HepG2 (cell line): ENCODE measurements at regions not wholly inside any gene's neighbourhood (a gene's known extent, or its start where the extent isn't known, plus 50 kb on each side); places are given as distances from the start of the nearest gene placed in this dataset.

Experiments
- ATAC-seq: fragments of 200-7000 bp; cut with Tn5 transposase; 3 replicates; pipeline ENCODE4 v1.9.1; 2020; ENCODE audit warnings: mild to moderate bottlenecking, moderate library complexity
- BruUV-seq: library from RNA; stranded (reverse); fragments of 400-500 nt; replicated peaks from 2 replicates; lab custom pipeline; 2021; lab: Mats Ljungman, UMichigan
- CTCF ChIA-PET: fragments of 300-600 bp; formaldehyde crosslinking; extraction: SDS; loops from one replicate; lab custom pipeline; 2021; ENCODE audit warnings: low total read pairs, inconsistent platforms, low intra/inter-chr PET ratio; lab: Yijun Ruan, JAX
- POLR2A ChIA-PET: fragments of 350-600 bp; sonication (Branson Sonifier 250); formaldehyde crosslinking; loops from one replicate; lab custom pipeline; 2020; ENCODE audit warnings: antibody characterized with exemption, inconsistent platforms; lab: Yijun Ruan, JAX
- DNase-seq: peaks from one replicate; pipeline ENCODE4 v3.0.0-alpha.2; 2015; ENCODE audit warnings: low spot score
- FAIRE-seq: peaks from 3 replicates; lab custom pipeline; 2011; peaks lifted over from hg19 to GRCh38; lab: Jason Lieb, UNC
- H2AFZ ChIP-seq: one replicate; pipeline ENCODE4 v1.6.1; 2011; ENCODE audit warnings: low read length, inconsistent platforms
- H3K27ac ChIP-seq: fragments of 300-600 bp; 3 replicates; pipeline ENCODE4 v1.8.0; 2011; ENCODE audit warnings: mixed run types, mild to moderate bottlenecking, mixed read lengths, low read length, inconsistent platforms; ENCODE audit not compliant: insufficient read depth; ENCODE audit errors: extremely low read length
- H3K27me3 ChIP-seq, 2 experiments: fragments of 200-600 bp in 1 of 2; 2 replicates in 1 of 2; 3 replicates in 1 of 2; pipeline versions ENCODE4 v1.6.0 to v1.8.0; 2011; ENCODE audit warnings: low read length in 2 of 2, mild to moderate bottlenecking in 2 of 2, moderate library complexity in 2 of 2, inconsistent platforms in 1 of 2; ENCODE audit not compliant: insufficient read depth in 2 of 2, control insufficient read depth in 1 of 2
- H3K36me3 ChIP-seq, 2 experiments: fragments of 200-600 bp in 1 of 2; replicated peaks in 1 of 2; 2 replicates in 1 of 2; 3 replicates in 1 of 2; pipeline versions ENCODE4 v1.5.1 to v1.8.0; 2011; ENCODE audit warnings: low read length in 2 of 2, inconsistent platforms in 1 of 2; ENCODE audit not compliant: insufficient read depth in 2 of 2, control insufficient read depth in 1 of 2
- H3K4me1 ChIP-seq: 2 replicates; pipeline ENCODE4 v1.5.1; 2012; ENCODE audit warnings: low read length, inconsistent platforms; ENCODE audit not compliant: insufficient read depth
- H3K4me2 ChIP-seq: 2 replicates; pipeline ENCODE4 v1.6.0; 2011; ENCODE audit warnings: low read depth, low read length, inconsistent platforms
- H3K4me3 ChIP-seq, 3 experiments: fragments of 200-600 bp in 1 of 3; sonication (generic), shearing (Covaris generic) in 1 of 3; replicated peaks in 1 of 3; 2 replicates each; pipeline ENCODE4 v1.5.1; 2011 to 2016; ENCODE audit warnings: low read length in 3 of 3, inconsistent platforms in 2 of 3, low read depth in 2 of 3, mild to moderate bottlenecking in 2 of 3, control low read depth in 1 of 3, mixed read lengths in 1 of 3; ENCODE audit not compliant: insufficient read depth in 1 of 3
- H3K79me2 ChIP-seq: one replicate; pipeline ENCODE4 v1.6.1; 2011; ENCODE audit warnings: low read length, inconsistent platforms; ENCODE audit not compliant: insufficient read depth
- H3K9ac ChIP-seq: 2 replicates; pipeline ENCODE4 v1.6.0; 2011; ENCODE audit warnings: mild to moderate bottlenecking, low read depth, low read length, inconsistent platforms; ENCODE audit not compliant: insufficient read depth
- H3K9me3 ChIP-seq: 2 replicates; pipeline ENCODE4 v1.5.1; 2012; ENCODE audit warnings: mild to moderate bottlenecking, low read length
- H4K20me1 ChIP-seq: 2 replicates; pipeline ENCODE4 v1.6.0; 2011; ENCODE audit warnings: inconsistent platforms, mild to moderate bottlenecking, low read length, moderate library complexity; ENCODE audit not compliant: insufficient read depth
- ATRX ChIP-seq: sonication (generic); formaldehyde crosslinking; IDR thresholded peaks from 2 replicates; pipeline ENCODE4 v1.4.0; 2020; ENCODE audit warnings: missing genetic modification reagents, borderline replicate concordance
- FOXM1 ChIP-seq: sonication (generic); formaldehyde crosslinking; IDR thresholded peaks from 2 replicates; pipeline ENCODE4 v1.5.0; 2020; ENCODE audit warnings: missing genetic modification reagents
- HCFC1 ChIP-seq: fragments of 150-350 bp; IDR thresholded peaks from 2 replicates; pipeline ENCODE4 v1.6.1; 2014; ENCODE audit warnings: low read depth, low read length
- KAT7 ChIP-seq: IDR thresholded peaks from 2 replicates; pipeline ENCODE4 v1.6.1; 2018; ENCODE audit warnings: borderline replicate concordance, missing compliant biosample characterization
- RARG ChIP-seq: sonication (generic); formaldehyde crosslinking; IDR thresholded peaks from 2 replicates; pipeline ENCODE4 v1.4.0; 2020; ENCODE audit warnings: low read depth, mild to moderate bottlenecking, missing genetic modification reagents
- REPIN1 ChIP-seq: sonication (generic); formaldehyde crosslinking; IDR thresholded peaks from 2 replicates; pipeline ENCODE4 v1.8.0; 2022; ENCODE audit warnings: missing genetic modification reagents, low read depth, mild to moderate bottlenecking, borderline replicate concordance
- XRCC5 ChIP-seq: fragments of 200-400 bp; formaldehyde crosslinking; optimal IDR thresholded peaks from 2 replicates; pipeline ENCODE3; 2017; ENCODE audit warnings: mild to moderate bottlenecking, low read length
- ZBTB7A ChIP-seq: sonication (generic); formaldehyde crosslinking; IDR thresholded peaks from 2 replicates; pipeline ENCODE4 v1.8.0; 2022; ENCODE audit warnings: mild to moderate bottlenecking, missing genetic modification reagents
- ZNF124 ChIP-seq: sonication (generic); formaldehyde crosslinking; IDR thresholded peaks from 2 replicates; pipeline ENCODE4 v1.4.0; 2020; ENCODE audit warnings: missing genetic modification reagents
- ZNF549 ChIP-seq: sonication (generic); formaldehyde crosslinking; IDR thresholded peaks from 2 replicates; pipeline ENCODE4 v1.5.0; 2020; ENCODE audit warnings: missing genetic modification reagents
- ZNF768 ChIP-seq: sonication (generic); formaldehyde crosslinking; IDR thresholded peaks from 2 replicates; pipeline ENCODE4 v1.4.0; 2020; ENCODE audit warnings: missing genetic modification reagents
- WGBS: methylation state at CpG from one replicate; pipeline ENCODE4 v1.1.6; 2017; ENCODE audit warnings: low lambda C conversion rate; 5-methylcytosine and 5-hydroxymethylcytosine counted together
- in situ Hi-C: cut with HindIII; loops from 2 replicates; pipeline ENCODE4 v1.10.0; 2017; ENCODE audit warnings: low pct_unique_long_range_greater_than_20kb; ENCODE audit not compliant: extremely low pct_ligation_motif_present
- intact Hi-C: fragments of 100-400 bp; cut with micrococcal nuclease; formaldehyde crosslinking; loops from one replicate; pipeline ENCODE4 v1.10.0; 2022; ENCODE audit not compliant: unreplicated experiment
- TF ChIP-seq, protein P1 (sequence below): IDR thresholded peaks from 2 replicates; pipeline ENCODE4 v1.6.1; 2016; ENCODE audit warnings: missing genetic modification reagents, missing compliant biosample characterization
- TF ChIP-seq, protein P2 (sequence below): sonication (generic); formaldehyde crosslinking; IDR thresholded peaks from 2 replicates; pipeline ENCODE4 v1.5.0; 2020; ENCODE audit warnings: missing genetic modification reagents
- TF ChIP-seq, protein P3 (sequence below): sonication (generic); formaldehyde crosslinking; IDR thresholded peaks from 2 replicates; pipeline ENCODE4 v1.8.1; 2023; ENCODE audit warnings: mild to moderate bottlenecking, moderate library complexity, missing genetic modification reagents
- TF ChIP-seq, protein P4 (sequence below): IDR thresholded peaks from 2 replicates; pipeline ENCODE4 v1.6.1; 2016; ENCODE audit warnings: missing biosample characterization, missing genetic modification reagents, low read depth

DNA sequence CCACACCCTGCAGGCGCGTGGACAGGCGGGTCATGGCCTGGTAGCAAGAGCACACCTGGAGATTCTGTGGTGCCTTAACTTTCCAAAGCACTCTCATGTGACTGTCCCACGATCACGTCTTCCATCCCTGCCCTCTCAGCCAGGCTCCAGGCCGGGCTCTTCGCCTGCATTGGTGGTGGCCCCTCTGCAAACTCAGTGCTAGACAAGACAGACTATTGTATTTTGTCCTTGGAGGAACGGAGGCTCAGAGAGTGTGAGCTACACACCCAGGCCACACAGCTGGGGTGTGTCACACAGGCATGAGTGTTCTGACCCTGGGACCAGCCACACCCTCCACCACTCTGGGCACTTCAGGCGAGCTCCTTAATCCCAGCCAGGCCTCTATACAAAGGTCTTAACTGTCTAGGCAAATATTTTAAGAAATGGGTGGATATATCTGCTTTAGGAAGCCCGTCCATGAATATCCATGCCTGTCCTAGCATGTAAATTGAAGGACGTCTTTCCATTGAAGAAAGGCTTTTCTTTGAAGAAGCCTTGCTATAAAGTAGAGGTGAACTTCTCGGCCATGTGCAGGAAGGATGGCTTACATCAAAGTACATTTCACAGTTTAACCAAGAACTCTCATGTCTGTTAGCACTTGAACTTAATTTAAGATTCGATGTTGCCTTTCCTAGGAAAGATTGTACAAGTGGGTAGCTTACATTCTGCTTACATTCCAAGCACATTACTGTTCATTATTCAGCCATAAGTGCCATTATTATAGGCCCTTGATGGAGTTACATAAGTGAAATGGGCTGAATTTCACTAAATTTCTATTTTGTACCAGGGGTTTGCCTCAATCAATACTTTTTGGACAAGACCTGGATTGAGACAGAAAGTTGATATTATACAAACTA, 263.9 kb downstream of the DLL1 start (continued):
- TF ChIP-seq, protein P1, sequence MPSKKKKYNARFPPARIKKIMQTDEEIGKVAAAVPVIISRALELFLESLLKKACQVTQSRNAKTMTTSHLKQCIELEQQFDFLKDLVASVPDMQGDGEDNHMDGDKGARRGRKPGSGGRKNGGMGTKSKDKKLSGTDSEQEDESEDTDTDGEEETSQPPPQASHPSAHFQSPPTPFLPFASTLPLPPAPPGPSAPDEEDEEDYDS (CRISPR knock-in tag), result no peak
- no peak for TF ChIP-seq ZNF124 (CRISPR knock-in tag)
- TF ChIP-seq ZNF768 (CRISPR knock-in tag), result peak; percentile 79

DNA sequence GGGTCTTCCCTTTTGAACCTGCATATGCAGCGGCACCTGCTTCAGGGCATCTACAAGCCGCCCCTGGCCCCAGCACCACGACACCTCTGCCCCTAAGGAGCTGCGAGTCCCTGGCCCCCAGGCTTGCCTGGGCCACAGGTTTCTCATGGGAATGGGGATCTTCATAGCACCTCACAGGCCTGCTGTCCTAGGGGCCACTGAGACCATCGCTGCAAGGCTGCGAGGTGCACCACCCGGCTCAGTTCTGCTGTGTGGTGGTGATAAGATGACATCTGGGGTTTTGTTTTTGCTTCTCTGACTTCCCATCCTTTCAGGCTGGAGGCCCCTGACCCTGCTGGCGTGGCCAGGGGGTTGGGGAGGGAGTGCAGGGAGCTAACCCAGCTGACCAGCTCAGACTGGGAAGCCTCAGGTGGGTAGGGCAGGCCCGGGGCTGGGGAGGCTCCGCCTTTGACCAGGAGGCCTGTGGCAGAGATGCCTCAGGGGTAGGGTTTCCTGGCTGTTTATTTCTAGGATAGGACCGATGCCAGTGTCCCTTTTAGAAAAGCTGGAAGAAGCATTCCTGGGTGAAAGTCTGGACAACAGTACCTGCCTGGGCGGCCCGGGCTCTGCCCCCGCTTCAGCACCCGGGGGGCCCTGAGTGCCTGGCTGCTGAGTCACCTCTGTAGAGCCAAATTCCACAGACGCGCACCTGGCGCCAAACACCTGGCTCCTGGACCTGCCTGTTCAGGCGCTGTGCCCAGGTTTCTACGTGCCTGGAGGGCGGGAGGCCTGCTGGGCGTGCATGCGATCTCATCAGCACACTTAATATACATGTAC, 264.7 kb downstream of the DLL1 start:
- H3K4me1 ChIP-seq, result no peaks in the 10 kb centered on the region
- POLR2A ChIA-PET, result no interaction called here
- no peak overlapping the region for H2AFZ ChIP-seq
- H4K20me1 ChIP-seq, result no peaks in the 10 kb centered on the region
- H3K79me2 ChIP-seq, result no peaks in the 10 kb centered on the region
- H3K27me3 ChIP-seq, result peaks cover 4 to 23% of the 10 kb centered on the region in 2 experiments; a peak in 3 of 5 replicates
- no peak overlapping the region for H3K27ac ChIP-seq
- TF ChIP-seq ZNF549 (CRISPR knock-in tag), result no peak
- TF ChIP-seq REPIN1, result no peak
- TF ChIP-seq, protein P2, sequence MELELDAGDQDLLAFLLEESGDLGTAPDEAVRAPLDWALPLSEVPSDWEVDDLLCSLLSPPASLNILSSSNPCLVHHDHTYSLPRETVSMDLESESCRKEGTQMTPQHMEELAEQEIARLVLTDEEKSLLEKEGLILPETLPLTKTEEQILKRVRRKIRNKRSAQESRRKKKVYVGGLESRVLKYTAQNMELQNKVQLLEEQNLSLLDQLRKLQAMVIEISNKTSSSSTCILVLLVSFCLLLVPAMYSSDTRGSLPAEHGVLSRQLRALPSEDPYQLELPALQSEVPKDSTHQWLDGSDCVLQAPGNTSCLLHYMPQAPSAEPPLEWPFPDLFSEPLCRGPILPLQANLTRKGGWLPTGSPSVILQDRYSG (CRISPR knock-in tag), result no peak
- no peak for TF ChIP-seq FOXM1 (CRISPR knock-in tag)
- TF ChIP-seq, protein P3, sequence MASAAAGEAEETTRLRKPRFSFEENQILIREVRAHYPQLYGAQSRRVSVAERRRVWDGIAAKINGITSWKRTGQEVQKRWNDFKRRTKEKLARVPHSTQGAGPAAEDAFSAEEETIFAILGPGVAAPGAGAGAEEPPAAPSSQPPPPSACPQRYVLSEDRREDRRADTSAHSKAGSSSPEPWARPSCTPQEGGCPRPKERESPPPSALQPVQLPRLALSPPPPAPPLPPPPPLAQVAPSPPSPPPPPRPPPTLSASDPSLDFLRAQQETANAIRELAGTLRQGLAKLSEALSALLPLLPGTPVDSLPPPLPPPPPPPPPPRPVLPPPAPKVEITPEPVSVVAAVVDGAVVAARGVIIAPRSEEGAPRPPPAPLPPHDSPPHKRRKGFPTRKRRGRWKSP (CRISPR knock-in tag), result no peak
- no peak for TF ChIP-seq HCFC1
- no peak for TF ChIP-seq ATRX (CRISPR knock-in tag)
- TF ChIP-seq RARG, result no peak
- TF ChIP-seq ZBTB7A (CRISPR knock-in tag), result no peak
- TF ChIP-seq XRCC5, result no peak
- no peak for TF ChIP-seq KAT7 (CRISPR knock-in tag)
- TF ChIP-seq, protein P4, sequence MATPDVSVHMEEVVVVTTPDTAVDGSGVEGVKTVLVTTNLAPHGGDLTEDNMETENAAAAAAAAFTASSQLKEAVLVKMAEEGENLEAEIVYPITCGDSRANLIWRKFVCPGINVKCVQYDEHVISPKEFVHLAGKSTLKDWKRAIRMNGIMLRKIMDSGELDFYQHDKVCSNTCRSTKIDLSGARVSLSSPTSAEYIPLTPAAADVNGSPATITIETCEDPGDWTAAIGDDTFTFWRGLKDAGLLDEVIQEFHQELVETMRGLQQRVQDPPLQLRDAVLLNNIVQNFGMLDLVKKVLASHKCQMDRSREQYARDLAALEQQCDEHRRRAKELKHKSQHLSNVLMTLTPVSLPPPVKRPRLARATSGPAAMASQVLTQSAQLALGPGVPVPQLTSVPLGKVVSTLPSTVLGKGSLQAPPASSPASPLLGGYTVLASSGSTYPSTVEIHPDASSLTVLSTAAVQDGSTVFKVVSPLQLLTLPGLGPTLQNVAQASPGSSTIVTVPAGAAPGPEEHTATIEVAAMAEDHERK (CRISPR knock-in tag), result no peak
- no peak overlapping the region for H3K4me3 ChIP-seq
- 30% methylated on average over 12 of the region's 23 CpGs for WGBS
- DNase-seq (no peak), FAIRE-seq (no peak), ATAC-seq (no peak)
- intact Hi-C loops (no loop called here), in situ Hi-C loops (no loop called here)
- H3K9ac ChIP-seq, result no peak overlapping the region
- H3K4me2 ChIP-seq, result no peak overlapping the region
- no TSS peak for BruUV-seq
- CTCF ChIA-PET, result no interaction called here
- no peaks in the 10 kb centered on the region for H3K36me3 ChIP-seq
- no peaks in the 10 kb centered on the region for H3K9me3 ChIP-seq
